HUDEP-2 (cell line): ENCODE measurements at regions not wholly inside any gene's neighbourhood (a gene's known extent, or its start where the extent isn't known, plus 50 kb on each side); places are given as distances from the start of the nearest gene placed in this dataset.

Experiments
- DNase-seq, 76 experiments: peaks; one replicate each; lab custom pipeline; 2025; ENCODE audit not compliant: unreplicated experiment in 76 of 76; lab: John Stamatoyannopoulos, UW

DNA sequence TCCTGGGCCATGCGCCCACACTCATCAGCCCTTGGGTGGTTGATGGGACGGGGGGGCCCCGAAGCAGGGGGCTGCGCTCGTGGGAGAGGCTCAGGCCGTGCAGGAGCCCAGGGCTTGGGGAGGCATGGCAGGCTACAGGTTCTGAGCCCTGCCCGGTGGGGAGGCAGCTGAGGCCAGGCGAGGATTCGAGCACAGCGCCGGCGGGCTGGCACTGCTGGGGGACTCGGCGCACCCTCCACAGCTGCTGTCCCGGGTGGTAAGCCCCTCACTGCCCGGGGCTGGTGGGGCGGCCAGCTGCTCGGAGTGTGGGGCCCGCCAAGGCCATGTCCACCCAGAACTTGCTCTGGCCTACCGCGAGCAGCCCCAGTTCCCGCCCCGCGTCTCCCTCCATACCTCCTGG is 295.8 kb upstream of the SEL1L start:
- no peak for DNase-seq

DNA sequence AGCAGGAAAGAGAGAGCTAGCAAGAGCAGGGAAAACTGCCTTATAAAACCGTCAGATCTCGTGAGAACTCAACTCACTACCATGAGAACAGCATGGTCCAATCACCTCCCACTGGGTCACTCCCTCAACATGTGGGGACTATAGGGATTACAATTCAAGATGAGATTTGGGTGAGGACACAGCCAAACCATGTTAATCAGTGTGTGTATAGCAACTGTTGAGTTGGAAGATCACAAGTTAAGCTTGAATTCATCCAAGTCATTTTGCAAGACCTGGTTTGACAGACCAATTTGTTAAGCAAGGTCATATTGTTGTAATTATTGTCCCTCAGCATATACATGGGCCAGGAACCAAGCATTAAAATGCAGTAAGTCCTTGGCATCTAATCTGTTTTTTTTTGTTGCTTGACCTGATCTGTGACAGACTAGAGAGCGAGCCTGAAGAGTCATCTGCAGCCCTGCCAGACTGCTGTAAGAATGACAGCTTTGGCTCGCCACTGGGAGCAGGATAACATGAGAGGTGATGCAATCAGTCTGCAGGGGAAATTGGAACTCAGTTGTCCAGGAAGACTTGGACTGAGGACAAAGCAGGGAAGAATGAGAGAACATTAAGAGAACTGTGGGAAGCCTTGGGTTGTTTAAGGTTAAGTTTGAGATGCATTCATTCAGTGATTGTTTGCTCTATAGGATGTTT is 297.6 kb upstream of the SEL1L start:
- no peak for DNase-seq

- no peak for DNase-seq
Observed at GRCh38 chr14:81834308-81834707, 300.7 kb upstream of the SEL1L start.

- no peak for DNase-seq
Observed at GRCh38 chr14:81837304-81837703, 303.7 kb upstream of the SEL1L start.

- DNase-seq, result no peak
Observed at GRCh38 chr14:81839056-81839455, 305.4 kb upstream of the SEL1L start.

- DNase-seq, result no peak
Observed at GRCh38 chr14:81841346-81841745, 307.7 kb upstream of the SEL1L start.

GRCh38 chr14:81849714-81850113 is 316.1 kb upstream of the SEL1L start:
- DNase-seq, result no peak

DNA sequence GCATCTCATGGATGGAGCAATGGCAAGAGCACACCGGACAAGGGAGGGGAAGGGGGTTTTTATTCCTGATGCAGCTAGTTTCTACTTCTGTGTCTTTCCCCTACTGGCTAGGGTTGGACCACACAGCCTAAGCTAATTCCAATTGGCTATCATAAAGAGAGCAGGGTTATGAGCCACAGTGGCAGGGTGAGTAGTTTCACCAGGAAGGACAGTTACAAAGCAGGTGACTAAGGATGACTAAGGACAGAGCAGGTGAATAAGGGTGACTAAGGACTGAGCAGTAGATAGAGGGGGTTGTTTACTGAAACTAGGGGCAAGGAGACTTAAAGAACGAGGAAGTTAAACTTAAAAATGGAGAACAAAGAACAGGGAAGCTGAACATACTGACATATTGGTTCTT is 321.4 kb upstream of the SEL1L start:
- DNase-seq, result no peak

DNA sequence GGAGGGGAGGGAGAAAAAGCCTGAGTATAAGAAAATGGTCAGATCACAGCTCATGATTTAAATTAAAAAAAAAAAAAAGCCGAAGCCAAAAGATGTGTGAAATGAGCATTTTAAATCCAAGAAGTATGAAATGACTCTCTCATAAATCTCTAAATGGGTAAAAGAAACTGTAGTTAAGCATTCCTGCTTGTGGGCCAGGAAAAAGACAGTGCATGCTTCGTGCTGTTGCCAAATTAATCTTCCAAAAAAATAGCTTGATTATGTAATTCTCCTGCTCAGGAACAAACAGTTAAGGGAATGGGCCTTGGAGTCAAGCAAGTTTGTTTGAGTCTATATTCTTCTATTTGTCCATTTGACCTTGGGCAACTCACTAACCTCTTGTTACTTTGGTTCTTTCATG is 325.4 kb upstream of the SEL1L start:
- no peak for DNase-seq

DNA sequence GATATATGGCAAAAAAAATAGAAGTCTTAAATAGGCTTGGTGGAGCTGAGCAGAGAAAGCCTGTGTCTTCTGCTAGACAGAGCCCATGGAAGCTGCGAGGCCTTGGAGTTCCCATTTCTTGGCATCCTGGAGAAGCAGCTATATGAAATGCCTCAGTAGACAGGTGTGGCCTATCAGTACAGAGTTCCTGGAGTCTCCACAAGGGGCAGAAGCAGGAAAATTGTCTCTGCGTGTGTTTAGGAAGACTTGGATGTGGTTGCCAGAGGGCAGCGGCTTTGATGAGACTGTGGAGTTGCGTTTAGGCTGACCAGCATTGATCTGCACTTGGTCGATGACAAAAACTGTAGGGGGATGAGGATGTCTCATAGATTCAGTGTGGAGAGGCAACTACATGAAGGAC is 334.5 kb upstream of the SEL1L start:
- no peak for DNase-seq

DNA sequence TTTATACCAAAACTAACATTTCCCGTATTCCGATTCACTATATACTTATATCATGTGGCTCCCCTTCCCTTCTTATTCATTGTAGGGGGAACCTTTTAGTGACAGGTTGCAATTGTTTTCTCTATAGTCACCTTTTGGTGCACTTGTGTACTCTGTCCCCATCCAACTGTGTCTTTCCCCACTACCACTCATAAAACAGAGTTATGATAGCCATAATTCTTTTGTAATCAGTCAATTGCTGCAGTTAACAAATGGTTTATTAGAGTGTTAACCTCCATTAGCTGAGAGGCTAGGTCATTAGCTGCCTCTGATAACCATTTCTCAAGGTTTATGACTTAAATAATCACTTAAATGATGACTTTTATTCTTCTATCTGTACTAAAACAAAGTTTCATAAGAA is 338.1 kb upstream of the SEL1L start:
- no peak for DNase-seq

- DNase-seq, result no peak
Observed at GRCh38 chr14:81884382-81884781, 350.7 kb upstream of the SEL1L start.

- no peak for DNase-seq
Observed at GRCh38 chr14:81886588-81886987, 352.9 kb upstream of the SEL1L start.

DNA sequence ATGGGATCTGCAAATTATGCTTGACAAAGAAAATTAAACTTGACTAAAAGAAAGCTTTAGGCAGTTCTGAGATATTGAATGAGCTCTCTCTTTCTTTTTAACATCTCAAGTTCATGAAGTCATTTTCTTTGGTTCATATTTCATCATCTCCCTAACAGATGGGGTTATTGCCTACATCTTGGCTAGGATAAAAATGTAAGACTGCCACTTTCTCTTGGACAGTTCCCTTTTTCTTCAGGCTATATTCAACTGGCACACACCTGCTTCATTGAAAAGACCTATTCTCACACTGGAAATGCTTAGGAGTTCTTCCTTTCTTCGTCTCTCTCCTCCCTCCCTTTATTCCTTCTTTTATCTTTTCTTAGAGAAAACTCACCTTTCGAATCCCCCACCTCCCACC is 355.9 kb upstream of the SEL1L start:
- DNase-seq, result no peak

DNA sequence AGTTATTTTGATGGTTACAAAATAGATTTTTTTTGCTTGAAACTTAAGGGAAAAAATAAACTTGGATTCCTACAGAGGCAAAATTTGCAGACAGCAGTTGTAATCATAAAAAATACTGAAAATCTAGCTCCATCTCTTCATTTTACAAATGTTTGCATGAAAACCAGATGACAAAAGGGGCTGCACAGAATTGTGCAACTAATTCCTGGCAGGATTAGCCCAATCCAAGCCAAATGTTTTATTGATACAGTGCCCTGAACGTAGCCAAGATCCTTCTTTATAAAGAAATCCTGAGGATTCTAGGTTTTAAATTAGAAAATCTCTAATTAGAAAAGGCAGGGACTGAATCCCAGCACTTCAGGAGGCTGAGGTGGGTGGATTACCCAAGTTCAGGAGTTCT is 356.4 kb upstream of the SEL1L start:
- no peak for DNase-seq

DNA sequence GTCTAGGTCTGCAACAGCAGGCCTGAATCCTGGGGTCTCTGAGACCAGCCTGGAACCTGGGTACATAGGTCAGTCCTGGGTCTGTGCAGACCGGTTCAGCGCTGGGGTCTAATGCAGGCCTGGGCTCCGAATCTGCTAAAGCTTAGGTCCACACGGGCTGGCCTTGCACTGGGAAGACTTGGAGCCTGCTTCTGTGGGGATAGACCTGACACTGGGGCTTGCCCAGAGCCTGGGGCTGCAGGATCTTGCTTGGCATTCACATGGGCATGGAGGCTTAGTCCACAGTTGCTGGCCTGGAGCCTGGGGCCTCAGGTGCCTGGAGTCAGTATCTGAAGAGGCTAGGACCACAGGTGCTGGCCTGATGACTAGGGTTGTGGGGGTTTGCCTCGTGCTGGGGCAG is 369.8 kb upstream of the SEL1L start:
- DNase-seq, result no peak

- no peak for DNase-seq
Observed at GRCh38 chr14:81927070-81927469, 393.4 kb upstream of the SEL1L start.

DNA sequence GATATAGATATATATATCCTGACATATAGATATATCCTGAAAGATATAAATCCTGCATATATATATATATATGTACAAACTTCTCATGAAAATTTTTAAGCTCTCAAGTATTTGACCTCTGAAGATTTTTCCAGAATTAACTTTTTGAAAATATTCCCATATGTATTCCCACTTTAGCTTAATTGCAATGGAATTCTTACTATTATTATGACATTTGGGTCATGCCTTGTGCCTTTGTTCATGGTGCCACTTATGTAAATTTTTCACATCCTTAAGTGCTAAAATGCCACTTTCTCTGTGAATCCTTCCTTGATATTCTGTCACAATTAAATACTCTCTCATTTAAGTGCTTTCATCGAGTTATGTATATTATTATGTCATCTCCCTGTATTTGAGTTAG is 398.2 kb upstream of the SEL1L start:
- DNase-seq, result no peak

GRCh38 chr14:81936348-81936747 is 402.7 kb upstream of the SEL1L start:
- DNase-seq, result no peak

GRCh38 chr14:81936902-81937301 is 403.2 kb upstream of the SEL1L start:
- DNase-seq, result no peak

DNA sequence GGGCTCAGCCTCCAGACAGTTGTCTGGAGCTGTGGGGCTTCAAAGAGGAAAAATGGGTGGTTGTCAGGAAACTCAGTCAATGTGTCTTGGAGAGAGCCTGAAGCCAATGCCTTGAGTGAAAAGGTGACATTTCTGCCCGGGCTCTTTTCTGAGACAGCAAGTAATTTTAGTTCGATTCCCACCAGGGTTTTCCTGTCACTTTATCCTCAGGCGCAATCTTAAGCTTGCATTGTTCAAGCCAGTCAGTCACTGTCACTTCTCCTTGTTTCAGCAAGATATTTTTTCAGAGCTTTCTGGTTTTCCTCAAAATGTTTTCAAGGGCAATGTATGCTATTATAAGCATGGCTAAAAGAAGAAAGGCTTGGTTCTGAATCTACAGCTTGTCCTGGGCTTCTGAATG is 404.7 kb upstream of the SEL1L start:
- no peak for DNase-seq

DNA sequence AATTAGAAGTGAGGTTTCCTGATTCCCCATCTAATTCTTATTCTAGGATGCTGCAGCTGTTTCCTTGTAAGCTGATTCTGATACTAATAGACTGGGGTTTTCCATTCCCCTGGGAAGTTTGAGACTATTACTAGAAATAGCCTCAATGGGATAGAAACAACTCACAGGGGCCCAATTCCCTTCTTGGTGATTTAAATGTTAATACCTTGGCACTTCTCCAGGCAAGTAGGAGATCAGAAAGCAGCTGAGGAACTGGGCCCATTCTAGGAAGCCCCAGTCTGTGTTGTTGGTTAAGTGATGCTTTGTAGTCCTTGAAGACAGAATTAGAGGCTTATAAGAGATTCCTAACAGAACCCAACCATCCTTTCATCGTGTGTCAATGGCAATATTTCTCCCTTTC is 407.0 kb upstream of the SEL1L start:
- DNase-seq, result no peak

DNA sequence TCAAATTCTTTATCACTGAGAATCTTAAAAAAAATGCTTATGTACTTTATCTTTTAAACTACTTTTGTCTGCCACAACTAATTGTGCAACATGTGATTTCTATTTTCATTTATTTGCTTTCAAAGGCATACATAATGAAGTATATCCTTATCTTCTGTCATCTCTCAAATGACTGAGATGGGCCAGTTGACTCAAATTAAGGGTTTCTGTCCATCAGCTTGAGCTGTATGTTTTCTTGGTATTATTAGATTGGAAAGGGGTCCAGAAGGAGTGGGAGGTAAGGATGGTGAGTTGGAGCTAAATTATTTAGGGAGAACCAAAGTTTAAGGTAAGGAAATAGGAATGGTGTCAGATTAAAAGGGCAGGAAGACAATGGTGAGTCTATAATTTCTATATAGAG is 408.4 kb upstream of the SEL1L start:
- no peak for DNase-seq
